NCI-H146 (cell line): ENCODE measurements at regions not wholly inside any gene's neighbourhood (a gene's known extent, or its start where the extent isn't known, plus 50 kb on each side); places are given as distances from the start of the nearest gene placed in this dataset.
"Not testable (repeated sequence)": the region's sequence is repeated elsewhere in the genome, so short reads cannot be mapped to it uniquely, and the experiment has no call there.

Experiments used
- DNase-seq: peaks from one replicate; lab custom pipeline; 2025; lab: John Stamatoyannopoulos, UW

- no peak for DNase-seq
Measured at GRCh38 chr5:82894716-82895115, 182.5 kb downstream of the TMEM167A start.

GRCh38 chr5:82889088-82889487, 188.1 kb downstream of the TMEM167A start:
- DNase-seq = no peak

- DNase-seq = no peak
Measured at GRCh38 chr5:82886911-82887310, 190.3 kb downstream of the TMEM167A start.

DNA sequence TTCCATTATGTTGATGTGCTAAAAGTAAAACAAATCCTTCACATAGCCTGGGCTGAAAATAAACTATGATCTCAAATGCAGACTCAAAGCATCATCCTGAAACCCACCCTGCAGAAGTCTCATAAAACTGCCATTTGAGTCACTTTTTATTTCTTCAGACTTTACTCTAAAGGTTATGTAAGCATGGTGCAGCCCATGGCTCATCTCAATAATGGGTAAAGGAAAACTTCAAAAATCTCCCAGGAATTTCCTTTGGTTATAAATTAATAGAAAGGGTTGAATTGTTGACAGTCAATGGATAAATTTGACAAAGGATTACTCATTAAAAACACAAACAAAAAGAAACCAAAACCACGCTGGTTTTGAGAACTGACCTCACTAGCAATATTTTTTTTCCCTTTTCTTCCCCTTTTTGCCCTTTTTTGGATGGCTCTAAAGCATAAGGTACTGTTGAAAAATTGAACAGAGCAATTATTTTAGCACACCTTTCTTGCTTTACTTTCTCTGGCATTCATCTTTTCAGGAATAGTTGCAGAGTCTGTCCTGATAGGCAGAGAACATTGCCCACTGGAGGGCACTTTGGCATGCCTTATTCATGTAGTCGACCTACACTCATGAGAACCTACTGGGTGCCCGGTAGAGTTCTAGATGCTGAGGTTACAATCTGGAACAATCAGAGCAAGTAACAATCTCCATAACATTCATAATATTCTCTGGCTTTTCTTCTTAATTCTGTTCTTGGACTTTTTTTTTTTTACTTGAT, 191.4 kb downstream of the TMEM167A start:
- DNase-seq = no peak

- DNase-seq = no peak
Measured at GRCh38 chr5:82884821-82885471, 192.2 kb downstream of the TMEM167A start.

DNA sequence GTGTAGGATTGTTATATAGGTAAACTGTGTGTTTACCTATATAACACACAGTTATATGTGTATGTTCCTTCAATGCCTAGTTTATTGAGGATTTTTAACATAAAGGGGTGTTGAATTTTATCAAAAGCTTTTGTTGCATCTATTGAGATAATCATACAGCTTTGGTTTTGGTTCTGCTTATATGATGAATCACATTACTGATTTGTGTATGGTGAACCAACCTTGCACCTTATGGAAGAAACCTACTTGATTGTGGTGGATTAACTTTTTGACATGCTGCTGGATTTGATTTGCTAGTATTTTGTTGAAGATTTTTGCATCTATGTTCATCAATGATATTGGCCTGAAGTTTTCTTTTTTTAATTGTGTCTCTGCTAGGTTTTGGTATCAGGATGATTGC, 194.9 kb downstream of the TMEM167A start:
- DNase-seq = no peak

DNA sequence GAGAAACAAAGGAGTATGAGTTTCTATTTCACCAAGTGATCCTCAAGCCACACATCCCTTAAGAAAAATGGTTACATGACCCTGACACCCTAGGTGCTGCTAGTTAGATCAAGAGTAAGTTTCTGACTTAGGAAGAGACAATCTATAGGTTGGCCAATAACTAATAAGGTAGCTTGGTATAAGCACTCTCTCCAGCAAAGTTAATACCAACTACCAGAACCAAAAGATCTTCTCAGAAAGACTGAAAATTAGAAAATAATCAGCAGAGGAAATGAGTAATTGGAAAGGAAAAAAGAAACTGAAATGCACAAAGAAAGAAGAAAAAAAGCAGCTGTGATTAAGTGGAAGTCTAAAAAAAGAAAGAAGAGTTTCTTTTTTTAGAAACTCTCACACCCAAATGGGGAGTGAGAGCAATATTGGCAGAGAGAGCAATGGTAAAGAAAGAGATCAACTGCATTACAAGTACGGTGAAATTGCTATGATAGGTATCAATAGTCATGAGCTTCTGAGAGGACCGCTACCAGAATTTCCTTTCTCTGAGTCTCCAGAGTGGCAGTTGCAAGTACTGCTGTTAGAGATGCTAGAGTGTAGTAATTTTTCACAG, 195.5 kb downstream of the TMEM167A start:
- DNase-seq = no peak

DNA sequence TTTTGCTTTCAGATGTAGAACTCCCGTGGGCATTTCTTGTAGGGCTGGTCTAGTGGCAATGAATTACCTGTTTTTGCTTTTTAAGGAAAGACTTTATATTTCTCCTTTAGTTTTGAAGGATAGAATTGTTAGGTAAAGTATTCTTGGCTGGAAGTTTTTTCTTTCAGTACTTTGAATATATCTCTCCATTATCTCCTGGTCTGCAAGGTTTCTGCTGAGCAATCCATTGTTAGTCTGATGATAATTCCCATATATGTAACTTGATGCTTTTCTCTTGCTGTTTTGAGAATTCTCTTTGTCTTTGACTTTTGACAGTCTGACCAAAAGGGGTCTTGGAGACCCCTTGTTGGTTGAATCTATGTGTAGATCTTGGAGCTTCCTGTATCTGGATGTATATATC, 198.1 kb downstream of the TMEM167A start:
- no peak for DNase-seq

DNA sequence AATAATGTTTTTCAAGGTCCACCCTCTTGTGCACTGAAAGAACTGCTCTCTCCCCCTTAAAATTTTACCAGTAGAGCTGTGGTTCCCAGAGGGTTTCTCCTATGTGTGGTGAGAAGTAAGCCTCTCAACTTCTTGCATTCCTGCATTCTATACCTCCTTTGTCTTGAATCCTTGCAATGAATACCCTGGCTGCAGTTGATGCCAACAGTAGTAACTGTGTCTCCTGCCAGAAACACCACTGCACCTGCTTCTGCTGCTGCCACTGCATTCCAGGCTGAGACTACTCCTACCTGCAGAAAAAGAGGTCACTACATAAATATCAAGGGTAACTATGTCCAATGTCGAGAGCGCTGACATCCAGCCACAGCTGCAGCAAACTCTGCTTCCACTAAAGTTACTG, 203.7 kb downstream of the TMEM167A start:
- DNase-seq = no peak

DNA sequence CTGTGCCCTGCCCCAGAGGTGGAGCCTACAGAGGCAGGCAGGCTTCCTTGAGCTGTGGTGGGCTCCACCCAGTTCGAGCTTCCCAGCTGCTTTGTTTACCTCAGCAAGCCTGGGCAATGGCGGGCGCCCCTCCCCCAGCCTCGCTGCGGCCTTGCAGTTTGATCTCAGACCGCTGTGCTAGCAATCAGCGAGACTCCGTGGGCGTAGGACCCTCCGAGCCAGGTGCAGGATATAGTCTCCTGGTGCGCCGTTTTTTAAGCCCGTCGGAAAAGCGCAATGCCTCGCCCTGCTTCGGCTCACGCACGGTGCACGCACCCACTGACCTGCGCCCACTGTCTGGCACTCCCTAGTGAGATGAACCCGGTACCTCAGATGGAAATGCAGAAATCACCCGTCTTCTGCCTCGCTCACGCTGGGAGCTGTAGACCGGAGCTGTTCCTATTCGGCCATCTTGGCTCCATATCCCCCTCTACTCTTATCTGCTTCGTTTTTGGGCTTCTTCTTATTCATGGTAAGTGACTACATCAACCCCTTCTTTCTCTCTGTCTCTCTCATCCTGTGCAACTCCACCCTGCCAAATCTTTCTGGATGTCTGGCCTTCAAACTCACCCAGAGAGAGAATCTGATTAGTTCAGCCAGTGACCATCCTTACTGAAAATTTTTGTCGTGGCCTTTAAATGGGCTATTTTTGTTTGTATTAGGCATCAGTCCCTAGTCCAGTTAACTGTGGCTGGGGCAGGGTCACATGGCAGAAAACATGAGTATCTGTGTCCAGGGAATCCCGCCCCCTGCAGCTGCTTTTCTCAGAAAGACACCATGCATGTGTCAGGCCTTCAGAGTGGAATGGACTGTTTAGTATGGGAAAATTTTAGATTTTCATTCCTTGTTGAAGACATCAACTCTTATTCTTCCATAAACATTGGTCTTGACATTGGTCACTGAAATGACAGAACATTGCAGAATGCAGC, 204.6 kb downstream of the TMEM167A start:
- not testable (repeated sequence) for DNase-seq

- DNase-seq = no peak
Measured at GRCh38 chr5:82865625-82866024, 211.6 kb downstream of the TMEM167A start.

- no peak for DNase-seq
Measured at GRCh38 chr5:82863266-82863665, 213.9 kb downstream of the TMEM167A start.

DNA sequence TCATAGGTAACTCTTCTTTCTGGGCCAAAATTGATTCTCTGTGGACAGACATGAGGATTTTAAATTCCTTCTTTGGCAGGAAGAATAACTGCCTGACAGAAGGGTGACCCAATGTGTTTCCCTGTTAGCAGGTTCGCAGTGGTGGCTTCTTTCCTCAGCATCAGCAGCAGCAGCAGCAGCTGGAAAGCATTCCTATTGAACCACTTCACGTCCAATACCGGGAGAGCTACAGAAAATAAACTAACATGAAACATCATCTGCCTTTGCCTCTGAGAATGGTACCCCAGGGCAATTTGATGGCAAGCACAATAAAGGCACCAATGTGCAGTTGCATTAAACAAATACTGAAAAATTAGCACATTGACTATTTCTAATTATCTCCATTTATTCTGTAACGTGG, 214.5 kb downstream of the TMEM167A start:
- DNase-seq = no peak

- DNase-seq = no peak
Measured at GRCh38 chr5:82862261-82862660, 214.9 kb downstream of the TMEM167A start.

- no peak for DNase-seq
Measured at GRCh38 chr5:82861701-82862100, 215.5 kb downstream of the TMEM167A start.

- no peak for DNase-seq
Measured at GRCh38 chr5:82859451-82860140, 217.6 kb downstream of the TMEM167A start.

DNA sequence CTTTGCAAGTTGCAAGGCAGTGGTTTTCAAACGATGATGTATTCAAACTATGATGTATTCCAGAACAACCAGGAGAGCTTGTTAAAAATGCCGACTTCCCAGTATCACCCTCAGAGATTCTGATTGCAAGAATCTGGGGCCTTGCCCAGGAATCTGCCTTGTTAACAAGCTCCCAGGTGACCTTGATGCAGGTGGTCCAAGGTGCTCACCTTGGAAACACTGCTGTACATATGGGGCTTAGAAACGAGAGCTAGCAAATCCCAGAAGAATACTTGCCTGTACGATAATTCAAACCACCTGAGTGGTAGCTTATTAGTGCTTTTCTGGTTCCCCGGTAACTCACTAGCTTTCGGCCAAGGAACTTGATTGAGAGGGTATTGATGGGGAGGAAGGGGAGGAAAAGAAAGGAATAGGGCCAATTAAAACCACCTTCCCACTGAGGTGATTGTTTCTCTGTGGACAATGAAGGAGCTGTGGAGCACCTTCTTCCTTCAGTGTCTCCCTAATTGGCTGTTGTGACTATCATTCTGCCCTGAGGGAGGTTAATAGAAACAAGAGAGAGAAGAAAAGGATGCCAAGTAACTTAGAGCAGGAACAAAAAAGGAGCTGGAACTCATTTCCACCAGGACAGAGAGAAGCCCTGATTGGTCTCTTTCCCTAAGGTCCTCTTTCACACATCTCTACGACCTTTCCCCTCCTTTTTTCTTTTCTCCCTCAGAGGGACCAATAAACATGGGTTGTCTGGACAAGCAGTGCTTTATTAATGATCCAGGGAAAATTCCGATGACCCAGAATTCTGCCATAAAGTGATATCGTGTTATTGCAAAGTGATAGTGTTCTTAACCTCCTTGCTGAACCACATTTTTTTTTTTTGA, 218.8 kb downstream of the TMEM167A start:
- DNase-seq = no peak

- DNase-seq = no peak
Measured at GRCh38 chr5:82855893-82856550, 221.2 kb downstream of the TMEM167A start.

GRCh38 chr5:82854956-82855355, 222.2 kb downstream of the TMEM167A start:
- no peak for DNase-seq

DNA sequence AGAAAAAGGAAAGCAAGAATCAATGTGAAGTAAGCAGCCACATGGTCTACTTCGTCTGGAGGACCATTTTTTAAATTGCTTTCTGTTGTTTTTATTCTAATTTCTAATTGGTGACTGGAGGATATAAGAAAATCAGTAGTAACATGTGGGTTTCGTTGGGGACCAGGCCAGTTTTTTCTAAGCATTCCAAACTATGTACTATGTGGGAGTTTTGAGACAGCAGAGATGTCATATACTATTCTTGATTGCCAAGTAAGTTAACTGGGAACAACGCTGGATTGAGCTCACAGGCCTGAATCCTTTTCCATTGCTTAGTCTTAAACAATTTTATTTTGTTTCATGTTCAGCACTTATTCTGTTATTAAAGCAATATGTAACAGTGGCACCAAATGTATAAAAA, 225.7 kb downstream of the TMEM167A start:
- DNase-seq = no peak
